ENCODE measurements at regions not wholly inside any gene's neighbourhood (a gene's known extent, or its start where the extent isn't known, plus 50 kb on each side); places are given as distances from the start of the nearest gene placed in this dataset.
"Not testable (repeated sequence)": the region's sequence is repeated elsewhere in the genome, so short reads cannot be mapped to it uniquely, and the experiment has no call there.

DNA sequence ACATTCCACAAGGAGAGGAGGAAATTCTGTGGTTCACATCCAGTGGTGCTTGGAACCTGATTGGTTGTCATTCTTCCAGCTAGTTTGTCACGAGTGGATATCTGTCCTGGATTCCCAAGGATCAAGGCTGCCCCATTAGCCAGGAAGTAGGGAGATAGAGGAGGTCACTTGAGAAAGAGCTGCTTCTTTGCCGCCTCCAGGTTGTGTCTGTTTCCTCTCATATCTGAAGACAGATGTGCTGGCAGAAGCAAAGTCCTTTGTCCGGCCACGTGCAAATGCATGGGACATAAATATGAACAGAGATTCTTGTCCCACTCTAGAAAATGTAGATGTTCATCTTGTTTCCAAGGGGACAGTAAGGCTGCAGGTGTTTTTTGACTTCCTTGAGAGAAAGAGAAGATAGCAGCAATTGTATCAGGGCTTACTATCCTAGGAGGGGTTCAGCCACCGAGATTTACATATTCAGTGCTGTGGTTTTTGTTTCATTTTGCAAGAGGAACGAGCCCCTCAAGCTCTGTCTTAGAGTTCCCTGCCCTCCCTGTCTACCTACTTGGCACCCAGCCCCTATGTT is 174.4 kb downstream of the RPIA start:
- DNase-seq, result no peak

DNA sequence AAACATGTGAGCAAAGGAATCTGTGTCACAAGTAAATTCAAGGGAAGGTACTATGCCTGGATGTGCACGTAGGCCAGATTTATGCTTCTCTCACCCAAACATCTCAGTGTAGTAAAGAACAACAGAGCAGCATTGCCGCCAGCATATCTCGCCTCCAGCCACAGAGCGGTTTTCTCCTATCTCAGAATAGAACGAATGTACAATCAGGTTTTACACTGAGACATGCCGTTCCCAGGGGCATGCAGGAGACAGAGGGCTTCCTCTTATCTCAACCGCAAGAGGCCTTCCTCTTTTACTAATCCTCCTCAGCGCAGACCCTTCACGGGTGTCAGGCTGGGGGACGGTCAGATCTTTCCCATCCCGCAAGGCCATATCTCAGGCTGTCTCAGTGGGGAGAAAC is 175.3 kb downstream of the RPIA start:
- no peak for DNase-seq

DNA sequence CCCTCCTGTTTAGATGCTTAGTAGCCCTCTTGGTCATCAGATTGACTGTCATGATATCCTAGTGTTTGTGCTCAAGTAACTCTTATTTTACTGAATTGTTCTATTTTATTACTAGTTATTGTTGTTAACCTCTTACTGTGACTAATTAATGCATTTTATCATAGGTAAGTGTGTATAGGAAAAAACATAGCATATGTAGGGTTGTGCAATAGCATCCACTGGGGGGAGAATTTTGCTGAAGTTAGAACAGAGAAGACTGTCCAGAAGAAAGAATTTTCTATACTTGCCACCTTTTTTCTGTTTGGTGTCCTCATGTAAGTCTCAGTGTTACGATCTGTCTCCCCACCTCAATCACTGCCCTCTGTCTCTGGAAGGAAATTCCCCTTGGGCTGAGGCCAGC is 177.4 kb downstream of the RPIA start:
- no peak for DNase-seq

DNA sequence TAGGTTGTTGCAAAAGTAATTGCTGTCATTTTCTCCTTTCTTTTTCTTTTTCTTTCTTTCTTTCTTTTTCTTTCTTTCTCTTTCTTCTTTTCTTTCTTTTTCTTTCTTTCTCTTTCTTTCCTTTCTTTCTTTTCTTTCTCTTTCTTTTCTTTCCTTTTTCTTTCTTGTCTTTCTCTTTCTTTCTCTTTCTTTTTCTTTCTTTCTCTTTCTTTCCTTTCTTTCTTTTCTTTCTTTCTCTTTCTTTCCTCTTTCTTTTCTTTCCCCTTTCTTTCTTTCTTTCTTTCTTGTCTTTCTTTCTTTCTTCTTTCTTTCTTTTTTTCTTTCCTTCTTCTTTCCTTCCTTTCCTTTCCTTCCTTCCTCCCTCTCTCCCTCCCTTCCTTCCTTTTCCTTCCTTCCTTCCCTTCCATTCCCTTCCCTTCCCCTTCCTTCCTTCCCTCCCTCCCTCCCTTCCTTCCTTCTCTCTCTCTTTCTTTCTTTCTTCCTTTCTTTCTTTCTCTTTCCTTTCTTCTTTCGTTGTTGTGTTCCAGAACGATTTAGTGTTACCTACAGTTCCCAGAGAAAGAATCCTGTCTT is 178.9 kb downstream of the RPIA start:
- no peak for DNase-seq

DNA sequence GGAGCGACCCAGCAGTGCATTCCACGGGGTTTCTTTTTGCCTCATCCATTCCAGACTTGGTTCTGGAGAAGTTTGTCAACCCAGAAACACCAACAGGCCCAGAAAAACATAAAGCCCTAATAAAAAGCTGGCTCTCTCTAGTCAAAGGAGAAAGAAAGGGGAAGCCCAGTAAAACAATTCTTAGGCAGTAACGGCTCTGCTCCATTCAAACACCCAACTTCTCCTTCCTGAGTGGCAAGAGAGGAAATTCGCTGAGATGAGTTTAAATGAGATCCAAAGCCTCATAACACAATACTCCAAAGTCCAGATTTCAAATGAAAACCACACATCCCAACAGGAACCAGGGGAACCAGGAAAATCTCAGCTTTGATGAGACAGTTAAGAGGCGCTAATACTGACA is 179.9 kb downstream of the RPIA start:
- no peak for DNase-seq

DNA sequence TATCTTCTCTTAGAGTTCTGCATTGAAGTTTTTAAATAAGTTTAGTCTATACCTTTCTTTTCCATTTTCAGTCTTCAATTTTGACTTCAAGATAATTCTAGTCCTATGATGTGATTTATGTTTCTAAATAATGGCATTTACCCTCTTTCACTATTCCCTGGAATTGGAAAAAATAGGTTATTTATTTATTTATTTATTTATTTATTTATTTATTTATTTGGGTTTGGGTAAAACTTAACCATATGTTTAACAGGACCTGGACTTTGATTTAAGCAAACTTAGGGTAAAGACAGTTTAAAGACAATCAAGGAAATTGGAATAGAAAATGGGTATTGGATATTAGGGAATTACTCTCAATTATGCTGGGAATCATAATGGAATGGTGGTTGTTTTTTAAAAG is 182.1 kb downstream of the RPIA start:
- no peak for DNase-seq

DNA sequence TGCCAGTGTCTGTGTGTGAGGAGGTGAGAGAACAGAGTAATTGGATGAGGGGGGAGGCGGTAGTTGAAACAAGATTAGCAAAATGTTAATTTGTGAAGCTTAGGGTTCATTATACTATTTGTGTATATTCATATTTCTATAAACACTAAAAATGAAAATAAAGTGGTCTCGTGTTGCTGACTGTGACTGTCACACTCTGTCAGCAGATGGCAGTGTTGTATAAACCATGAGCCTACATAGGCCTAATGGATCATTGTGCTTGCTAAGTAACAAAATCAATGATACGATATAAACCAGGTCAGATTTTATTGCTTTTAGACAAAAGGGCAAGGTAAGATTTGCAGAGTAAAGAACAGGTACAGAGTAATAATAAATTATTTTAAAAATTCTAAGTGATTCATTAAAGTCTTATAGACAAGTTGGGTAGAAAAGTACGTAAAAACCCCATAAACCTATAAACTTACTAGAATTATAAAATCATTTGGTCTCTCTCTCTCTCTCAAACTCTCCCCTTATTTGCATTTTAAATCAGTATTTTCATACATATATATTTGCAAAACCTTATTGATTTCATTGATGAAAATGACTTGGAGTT is 182.7 kb downstream of the RPIA start:
- peak; percentile 49 for DNase-seq

DNA sequence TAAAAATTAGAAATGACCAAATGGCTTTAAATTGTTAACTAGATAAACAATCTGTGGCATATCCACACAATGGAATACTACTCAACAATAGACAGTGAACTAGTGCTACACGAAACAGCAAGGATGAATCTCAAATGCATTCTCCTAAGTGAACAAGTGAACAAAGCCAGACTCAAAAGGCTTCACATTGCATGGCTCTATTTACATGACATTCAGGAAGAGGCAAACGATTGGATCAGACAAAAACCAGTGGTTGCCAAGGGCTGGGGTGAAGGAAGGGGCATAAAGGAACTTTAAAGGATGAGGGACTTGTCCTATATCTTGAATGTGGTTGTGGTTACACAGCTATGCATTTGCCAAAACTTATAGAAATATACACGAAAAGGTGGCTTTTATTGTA is 184.3 kb downstream of the RPIA start:
- no peak for DNase-seq

DNA sequence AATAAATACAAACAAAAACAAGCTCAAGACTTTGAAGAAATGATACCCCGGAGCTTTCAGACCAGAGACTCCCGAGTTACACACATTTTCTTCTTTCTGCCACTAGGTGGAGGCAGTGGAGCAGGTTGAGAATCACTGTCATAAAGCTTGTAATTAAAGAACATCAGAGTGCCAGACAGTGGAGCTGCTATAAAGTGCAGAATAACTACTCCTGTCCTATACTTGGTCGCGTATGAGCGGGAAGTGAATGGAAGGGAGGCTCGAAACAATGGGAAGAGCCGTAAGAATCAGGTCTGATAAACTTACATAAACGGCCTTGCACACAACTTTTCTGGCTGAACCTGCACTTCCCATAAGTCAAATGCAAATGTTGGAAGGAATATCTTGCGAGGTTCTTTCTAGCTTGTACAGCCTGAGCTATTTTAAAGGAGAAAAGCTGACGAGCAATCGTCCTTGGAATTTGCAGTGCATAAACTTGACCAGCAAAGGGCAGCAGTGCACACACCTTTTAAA is 189.0 kb downstream of the RPIA start:
- peak; percentile 42 for DNase-seq

DNA sequence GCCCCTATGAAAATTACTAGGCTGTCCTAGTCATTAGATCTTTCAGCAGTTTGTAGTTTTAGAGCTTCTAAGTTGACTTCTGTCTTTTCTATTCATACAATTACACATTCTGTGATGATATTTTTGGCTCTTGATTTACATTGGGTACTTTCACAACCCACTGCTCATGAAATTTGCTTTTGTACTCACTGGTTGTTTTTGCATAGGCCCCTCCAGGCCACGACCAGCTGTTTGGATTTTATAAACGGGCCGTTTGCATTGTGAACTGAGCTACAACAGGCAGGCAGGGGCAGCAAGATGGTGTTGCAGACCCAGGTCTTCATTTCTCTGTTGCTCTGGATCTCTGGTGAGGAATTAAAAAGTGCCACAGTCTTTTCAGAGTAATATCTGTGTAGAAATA is 193.8 kb downstream of the RPIA start:
- DNase-seq, result no peak

DNA sequence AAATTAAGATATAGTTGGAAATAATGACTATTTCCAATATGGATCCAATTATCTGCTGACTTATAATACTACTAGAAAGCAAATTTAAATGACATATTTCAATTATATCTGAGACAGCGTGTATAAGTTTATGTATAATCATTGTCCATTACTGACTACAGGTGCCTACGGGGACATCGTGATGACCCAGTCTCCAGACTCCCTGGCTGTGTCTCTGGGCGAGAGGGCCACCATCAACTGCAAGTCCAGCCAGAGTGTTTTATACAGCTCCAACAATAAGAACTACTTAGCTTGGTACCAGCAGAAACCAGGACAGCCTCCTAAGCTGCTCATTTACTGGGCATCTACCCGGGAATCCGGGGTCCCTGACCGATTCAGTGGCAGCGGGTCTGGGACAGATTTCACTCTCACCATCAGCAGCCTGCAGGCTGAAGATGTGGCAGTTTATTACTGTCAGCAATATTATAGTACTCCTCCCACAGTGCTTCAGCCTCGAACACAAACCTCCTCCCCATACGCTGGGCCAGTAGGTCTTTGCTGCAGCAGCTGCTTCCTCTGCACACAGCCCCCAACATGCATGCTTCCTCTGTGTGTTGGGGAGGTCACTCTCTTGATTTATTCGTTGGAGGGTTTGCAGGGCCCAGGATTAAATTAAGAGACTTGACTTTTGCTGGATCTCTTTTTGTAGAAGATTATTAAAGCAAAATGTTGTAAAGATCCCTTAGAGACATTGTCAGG is 194.4 kb downstream of the RPIA start:
- no peak for DNase-seq

DNA sequence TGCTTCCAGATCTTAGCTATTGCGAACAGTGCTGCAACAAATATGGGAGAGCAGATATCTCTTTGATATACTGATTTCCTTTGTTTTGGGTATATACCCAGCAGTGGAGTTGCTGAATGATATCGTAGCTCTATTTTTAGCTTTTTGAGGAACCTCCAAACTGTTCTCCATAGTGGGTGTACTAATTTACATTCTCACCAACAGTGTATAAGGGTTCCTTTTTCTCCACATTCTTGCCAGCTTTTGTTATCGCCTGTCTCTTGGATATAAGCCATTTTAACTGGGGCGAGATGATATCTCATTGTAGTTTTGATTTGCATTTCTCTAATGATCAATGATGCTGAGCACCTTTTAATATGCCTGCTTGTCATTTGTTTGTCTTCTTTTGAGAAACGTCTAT is 196.0 kb downstream of the RPIA start:
- DNase-seq, result not testable (repeated sequence)

DNA sequence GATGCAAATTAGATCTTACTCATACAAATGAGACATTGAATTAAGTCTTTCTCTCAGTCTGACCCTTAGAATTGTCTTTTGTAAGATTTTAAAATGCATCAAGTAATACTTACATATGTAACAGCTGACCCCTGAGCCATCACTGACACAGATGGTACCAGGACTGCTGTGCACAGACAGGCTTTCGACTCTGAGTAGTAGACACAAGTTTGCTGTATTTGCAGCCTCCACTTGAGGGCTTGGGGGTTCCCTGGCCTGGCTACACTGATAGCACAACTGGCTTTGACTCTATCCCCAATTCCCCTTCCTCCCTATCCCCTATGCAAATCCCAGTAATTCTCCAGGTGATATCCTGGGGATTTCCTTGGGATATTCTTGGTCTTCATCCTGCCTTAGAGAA is 200.7 kb downstream of the RPIA start:
- no peak for DNase-seq

DNA sequence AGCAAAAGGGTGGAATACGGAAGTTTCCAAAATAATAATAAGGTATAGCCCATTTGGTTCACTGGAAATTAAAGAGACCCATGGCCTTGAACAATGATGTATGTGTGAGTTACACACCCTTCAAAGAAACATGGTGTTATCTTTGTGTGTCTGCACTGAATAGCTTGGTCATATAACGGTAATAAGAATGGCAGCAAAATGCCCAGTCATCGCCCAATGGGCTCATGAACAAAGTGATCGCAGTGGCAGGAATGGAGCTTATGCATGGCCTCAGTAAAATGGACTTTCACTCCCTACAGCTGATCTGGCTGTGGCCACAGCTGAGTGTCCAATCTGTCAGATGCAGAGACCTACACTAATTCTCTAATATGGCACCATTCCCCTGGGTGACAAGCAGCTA is 201.3 kb downstream of the RPIA start:
- no peak for DNase-seq

DNA sequence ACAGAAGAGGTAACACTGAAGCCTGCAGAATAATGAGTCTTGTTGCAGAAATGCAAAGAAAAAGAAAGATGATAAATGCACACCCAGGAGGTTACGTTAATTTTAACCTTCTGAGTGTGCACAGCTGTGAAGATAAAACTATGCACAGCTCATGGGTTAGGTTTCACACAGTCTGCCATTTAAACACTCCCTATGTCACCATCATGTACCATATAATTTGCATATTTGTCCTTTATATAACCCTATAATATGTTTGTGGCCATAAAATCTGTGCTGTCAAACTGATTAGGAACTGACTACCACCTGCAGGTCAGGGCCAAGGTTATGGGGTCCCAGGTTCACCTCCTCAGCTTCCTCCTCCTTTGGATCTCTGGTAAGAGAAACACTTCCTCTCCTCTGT is 205.5 kb downstream of the RPIA start:
- no peak for DNase-seq

DNA sequence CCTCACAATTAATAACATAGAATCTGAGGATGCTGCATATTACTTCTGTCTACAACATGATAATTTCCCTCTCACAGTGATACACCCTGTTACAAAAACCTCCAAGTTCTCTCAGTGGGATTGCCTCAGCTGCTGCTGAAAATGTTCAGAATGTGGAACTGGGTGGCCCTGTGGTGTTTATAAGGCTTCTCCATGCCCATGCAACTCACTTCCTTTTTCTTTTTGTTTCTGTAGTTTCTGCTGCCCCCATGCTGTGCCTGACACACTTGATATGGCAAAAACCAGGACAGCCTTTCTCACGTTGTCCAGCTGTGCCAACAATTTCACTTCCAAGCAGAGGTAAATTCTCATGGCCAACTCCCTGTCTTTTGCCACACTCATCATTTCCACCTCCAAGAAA is 206.2 kb downstream of the RPIA start:
- DNase-seq, result no peak

DNA sequence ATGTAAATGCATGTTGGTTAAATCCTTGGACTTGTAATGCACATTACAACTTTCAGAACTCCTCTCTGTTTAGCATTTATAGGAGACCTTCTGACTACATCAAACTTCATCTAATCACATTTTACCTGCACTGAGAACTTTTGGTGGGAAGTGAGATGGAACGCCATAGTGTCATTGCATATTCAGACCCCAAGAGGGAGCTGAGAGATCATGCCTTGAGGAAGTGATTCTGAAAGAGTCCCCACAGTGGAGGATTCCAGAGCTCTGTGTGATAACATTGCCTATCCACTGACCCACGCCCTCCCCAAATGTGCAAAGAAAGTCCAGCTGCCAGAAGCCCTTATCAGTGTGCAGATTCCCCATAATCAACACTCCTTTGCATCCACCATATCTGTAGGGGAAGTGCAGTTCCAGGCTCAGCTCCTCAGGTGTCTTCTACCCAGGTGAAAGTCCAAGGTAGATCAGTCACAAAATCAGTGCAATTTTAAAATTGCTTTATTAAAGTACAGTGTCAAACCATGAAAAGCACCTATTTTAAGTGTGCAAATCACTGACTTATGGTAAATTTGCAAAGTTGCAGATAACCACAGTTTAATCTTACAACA is 212.4 kb downstream of the RPIA start:
- no peak for DNase-seq

DNA sequence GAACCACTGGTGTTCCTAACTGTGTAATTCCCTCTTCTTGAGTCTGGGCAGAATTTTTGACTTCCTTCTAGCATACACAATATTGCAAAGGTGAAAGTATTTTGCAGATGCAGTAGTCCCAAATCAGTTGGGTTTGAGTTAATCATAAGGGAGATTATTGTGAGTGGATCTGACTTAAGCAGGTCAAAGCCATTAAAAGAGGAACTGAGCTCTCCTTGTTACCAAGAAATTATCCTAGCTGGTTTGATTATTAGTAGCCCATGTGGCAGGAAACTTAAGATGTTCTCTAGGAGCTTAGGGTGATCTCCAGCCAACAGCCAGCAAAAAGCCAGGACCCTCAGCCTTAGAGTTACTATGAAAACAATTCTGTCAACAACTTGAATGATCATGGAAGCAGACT is 221.8 kb downstream of the RPIA start:
- no peak for DNase-seq

DNA sequence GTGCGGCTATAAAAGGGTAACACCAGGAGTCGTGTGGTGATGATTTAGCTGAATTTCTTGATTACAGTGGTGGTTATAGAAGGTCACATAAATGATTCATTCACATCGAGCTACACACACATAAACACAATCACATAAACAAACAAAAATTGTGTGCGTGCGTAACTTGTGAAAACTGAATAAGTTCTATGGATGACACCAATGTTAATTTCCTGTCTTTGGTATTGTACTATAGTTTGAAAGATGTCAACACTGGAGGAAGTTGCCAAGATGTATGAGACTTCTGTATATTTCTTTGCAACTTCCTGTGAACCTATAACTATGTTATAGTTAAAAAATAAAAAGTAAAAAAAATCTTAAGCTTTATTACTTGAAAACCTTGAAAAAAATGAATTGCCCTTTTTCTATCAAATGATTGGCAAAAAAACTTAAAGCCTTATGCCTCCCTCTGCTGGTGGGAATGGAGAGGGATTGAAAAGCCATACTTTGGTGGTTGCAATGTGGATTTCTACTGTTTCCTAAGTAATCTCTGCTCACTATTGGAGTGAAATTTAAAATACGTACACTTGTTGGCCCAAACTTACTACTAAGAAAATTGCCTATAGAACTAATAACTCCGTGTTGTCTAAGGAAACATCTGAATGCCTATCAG is 227.7 kb downstream of the RPIA start:
- no peak for DNase-seq

DNA sequence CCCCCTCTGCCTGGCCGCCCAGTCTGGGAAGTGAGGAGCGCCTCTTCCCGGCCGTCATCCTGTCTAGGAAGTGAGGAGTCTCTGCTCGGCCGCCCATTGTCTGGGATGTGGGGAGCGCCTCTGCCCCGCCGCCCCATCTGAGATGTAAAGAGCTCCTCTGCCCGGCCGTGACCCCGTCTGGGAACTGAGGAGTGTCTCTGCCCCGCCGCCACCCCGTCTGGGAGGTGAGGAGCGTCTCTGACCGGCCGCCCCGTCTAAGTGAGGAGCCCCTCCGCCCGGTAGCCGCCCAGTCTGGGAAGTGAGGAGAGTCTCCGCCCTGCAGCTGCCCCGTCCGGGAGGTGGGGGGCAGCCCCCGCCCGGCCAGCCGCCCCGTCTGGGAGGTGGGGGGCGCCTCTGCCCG is 228.9 kb downstream of the RPIA start:
- DNase-seq, result not testable (repeated sequence)

DNA sequence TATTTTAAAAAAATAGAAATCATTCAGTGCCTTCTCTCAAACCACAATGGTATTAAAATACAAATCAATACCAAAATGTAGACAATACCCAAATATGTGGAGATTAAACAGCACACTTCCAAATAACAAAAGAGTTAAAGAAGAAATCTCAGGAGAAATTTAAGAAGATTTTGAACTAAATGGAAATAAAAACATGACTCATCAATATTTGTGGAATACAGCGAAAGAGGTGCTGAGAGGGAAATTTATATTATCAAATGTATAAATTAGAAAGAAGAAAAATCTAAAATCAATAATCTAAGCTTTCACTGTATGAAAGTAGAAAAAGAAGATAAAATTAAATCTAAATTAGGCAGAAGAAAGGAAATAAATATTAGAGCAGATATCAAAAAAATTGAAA is 233.1 kb downstream of the RPIA start:
- DNase-seq, result no peak

DNA sequence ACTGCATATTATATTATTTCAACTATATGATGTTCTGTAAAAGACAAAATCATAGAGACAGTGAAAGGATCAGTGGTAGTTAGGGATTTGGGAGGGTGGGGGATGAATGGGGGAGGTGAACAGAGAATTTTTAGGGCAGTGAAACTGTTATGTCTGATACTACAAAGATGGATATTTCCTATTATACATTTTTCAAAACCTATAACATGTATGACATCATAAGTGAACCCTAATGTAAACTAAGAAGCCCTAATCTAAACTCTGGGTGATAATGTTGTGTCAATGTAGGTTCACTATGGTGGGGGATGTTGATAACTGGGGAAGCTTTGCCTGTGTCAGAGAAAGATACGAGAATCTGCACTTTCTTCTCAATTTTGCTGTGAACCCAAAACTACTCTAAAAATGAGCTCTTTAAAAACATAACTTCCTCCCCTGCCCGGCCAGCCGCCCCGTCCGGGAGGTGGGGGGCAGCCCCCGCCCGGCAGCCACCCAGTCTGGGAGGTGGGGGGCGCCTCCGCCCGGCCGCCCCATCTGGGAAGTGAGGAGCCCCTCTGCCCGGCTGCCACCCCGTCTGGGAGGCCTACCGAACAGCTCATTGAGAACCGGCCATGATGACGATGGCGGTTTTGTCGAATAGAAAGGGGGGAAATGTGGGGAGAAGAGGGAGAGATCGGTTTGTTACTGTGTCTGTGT is 234.4 kb downstream of the RPIA start:
- DNase-seq, result no peak

DNA sequence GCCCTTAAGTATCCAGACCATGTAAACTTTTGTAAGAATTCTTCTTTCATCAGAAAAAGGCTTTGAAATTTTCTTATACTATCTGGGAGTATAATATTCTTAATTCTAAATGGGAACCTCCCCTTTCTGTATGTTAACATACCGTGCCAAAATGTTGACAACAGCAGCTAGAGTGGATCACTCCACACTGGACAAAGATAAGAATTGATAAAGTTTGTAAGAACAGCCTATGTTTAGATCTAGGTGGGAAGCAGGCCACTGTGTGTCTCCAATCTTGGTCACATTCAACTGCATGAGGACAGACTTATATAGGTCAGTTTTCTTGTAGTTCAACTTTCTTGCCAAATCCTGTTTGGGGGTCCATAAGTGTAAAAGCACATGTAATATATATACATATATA is 235.7 kb downstream of the RPIA start:
- DNase-seq, result no peak

All from stimulated activated CD4-positive, alpha-beta T cell treated with anti-CD3 and anti-CD28 coated beads, Interleukin-4, amount 100 ng/mL, for 24 hours (primary cell).